ENCODE measurements at regions not wholly inside any gene's neighbourhood (a gene's known extent, or its start where the extent isn't known, plus 50 kb on each side); places are given as distances from the start of the nearest gene placed in this dataset.

GRCh38 chr6:82083646-82084045 lies 163.9 kb downstream of the IBTK start:
- TF ChIP-seq CTCF (IDR thresholded peaks at IDR 0.05) (no peak), POLR2AphosphoS5 (IDR thresholded peaks at IDR 0.05) (no peak)

All from upper lobe of left lung (tissue), 4 donors.